ENCODE measurements at regions not wholly inside any gene's neighbourhood (a gene's known extent, or its start where the extent isn't known, plus 50 kb on each side); places are given as distances from the start of the nearest gene placed in this dataset.
"Not testable (repeated sequence)": the region's sequence is repeated elsewhere in the genome, so short reads cannot be mapped to it uniquely, and the experiment has no call there.

GRCh38 chrX:124717537-124717936 is 371.2 kb downstream of the SH2D1A start:
- DNase-seq (ENCODE audit: low read depth), result no peak

- DNase-seq (ENCODE audit: low read depth), result no peak
Observed at GRCh38 chrX:124719060-124719459, 372.7 kb downstream of the SH2D1A start.

- no peak for DNase-seq (ENCODE audit: low read depth)
Observed at GRCh38 chrX:124720532-124720931, 374.2 kb downstream of the SH2D1A start.

- no peak for DNase-seq (ENCODE audit: low read depth)
Observed at GRCh38 chrX:124725502-124725901, 379.1 kb downstream of the SH2D1A start.

- no peak for DNase-seq (ENCODE audit: low read depth)
Observed at GRCh38 chrX:124726292-124726691, 379.9 kb downstream of the SH2D1A start.

- DNase-seq (ENCODE audit: low read depth), result no peak
Observed at GRCh38 chrX:124726881-124727280, 380.5 kb downstream of the SH2D1A start.

GRCh38 chrX:124736553-124737270 is 390.3 kb downstream of the SH2D1A start:
- no peak for DNase-seq (ENCODE audit: low read depth)

- DNase-seq (ENCODE audit: low read depth), result no peak
Observed at GRCh38 chrX:124737771-124738170, 391.4 kb downstream of the SH2D1A start.

- no peak for DNase-seq (ENCODE audit: low read depth)
Observed at GRCh38 chrX:124747295-124747694, 400.9 kb downstream of the SH2D1A start.

GRCh38 chrX:124764354-124764753 is 418.0 kb downstream of the SH2D1A start:
- no peak for DNase-seq (ENCODE audit: low read depth)

- DNase-seq (ENCODE audit: low read depth), result no peak
Observed at GRCh38 chrX:124769166-124769565, 422.8 kb downstream of the SH2D1A start.

GRCh38 chrX:124771292-124771691 is 424.9 kb downstream of the SH2D1A start:
- DNase-seq (ENCODE audit: low read depth), result no peak

- DNase-seq (ENCODE audit: low read depth), result not testable (repeated sequence)
Observed at GRCh38 chrX:124788253-124788652, 441.9 kb downstream of the SH2D1A start.

- DNase-seq (ENCODE audit: low read depth), result not testable (repeated sequence)
Observed at GRCh38 chrX:124789874-124790273, 443.5 kb downstream of the SH2D1A start.

GRCh38 chrX:124791492-124792095 is 445.2 kb downstream of the SH2D1A start:
- no peak for DNase-seq (ENCODE audit: low read depth)

GRCh38 chrX:124796989-124797388 is 450.6 kb downstream of the SH2D1A start:
- DNase-seq (ENCODE audit: low read depth), result no peak

GRCh38 chrX:124804962-124805361 is 458.6 kb downstream of the SH2D1A start:
- no peak for DNase-seq (ENCODE audit: low read depth)

- no peak for DNase-seq (ENCODE audit: low read depth)
Observed at GRCh38 chrX:124805486-124805885, 459.1 kb downstream of the SH2D1A start.

- no peak for DNase-seq (ENCODE audit: low read depth)
Observed at GRCh38 chrX:124814106-124814505, 467.7 kb downstream of the SH2D1A start.

GRCh38 chrX:124818033-124818432 is 471.7 kb downstream of the SH2D1A start:
- DNase-seq (ENCODE audit: low read depth), result no peak

GRCh38 chrX:124818764-124819163 is 472.4 kb downstream of the SH2D1A start:
- no peak for DNase-seq (ENCODE audit: low read depth)

GRCh38 chrX:124820738-124821137 is 474.4 kb downstream of the SH2D1A start:
- DNase-seq (ENCODE audit: low read depth), result no peak

- DNase-seq (ENCODE audit: low read depth), result no peak
Observed at GRCh38 chrX:124827258-124827845, 481.0 kb downstream of the SH2D1A start.

All from fibroblast of the conjunctiva (primary cell).